Fibroblast of villous mesenchyme (primary cell): ENCODE measurements at regions not wholly inside any gene's neighbourhood (a gene's known extent, or its start where the extent isn't known, plus 50 kb on each side); places are given as distances from the start of the nearest gene placed in this dataset.

Experiments used
- DNase-seq: peaks from one replicate; pipeline ENCODE4 v3.0.0-alpha.2; 2010; ENCODE audit warnings: low read depth
- H3K4me3 ChIP-seq: 2 replicates; pipeline ENCODE4 v1.5.1; 2011; ENCODE audit warnings: low read depth, mild to moderate bottlenecking, low read length
- CTCF ChIP-seq: IDR thresholded peaks from 2 replicates; pipeline ENCODE4 v1.5.1; 2012; ENCODE audit warnings: low read depth, mild to moderate bottlenecking, low read length; ENCODE audit not compliant: insufficient read depth

GRCh38 chr3:95356764-95357501 is 1294.1 kb downstream of the NSUN3 start:
- no peak overlapping the region for H3K4me3 ChIP-seq
- TF ChIP-seq CTCF, result no peak
- no peak for DNase-seq

- no peak overlapping the region for H3K4me3 ChIP-seq
- no peak for DNase-seq
- no peak for TF ChIP-seq CTCF
Observed at GRCh38 chr3:95387242-95388021, 1324.6 kb downstream of the NSUN3 start.

DNA sequence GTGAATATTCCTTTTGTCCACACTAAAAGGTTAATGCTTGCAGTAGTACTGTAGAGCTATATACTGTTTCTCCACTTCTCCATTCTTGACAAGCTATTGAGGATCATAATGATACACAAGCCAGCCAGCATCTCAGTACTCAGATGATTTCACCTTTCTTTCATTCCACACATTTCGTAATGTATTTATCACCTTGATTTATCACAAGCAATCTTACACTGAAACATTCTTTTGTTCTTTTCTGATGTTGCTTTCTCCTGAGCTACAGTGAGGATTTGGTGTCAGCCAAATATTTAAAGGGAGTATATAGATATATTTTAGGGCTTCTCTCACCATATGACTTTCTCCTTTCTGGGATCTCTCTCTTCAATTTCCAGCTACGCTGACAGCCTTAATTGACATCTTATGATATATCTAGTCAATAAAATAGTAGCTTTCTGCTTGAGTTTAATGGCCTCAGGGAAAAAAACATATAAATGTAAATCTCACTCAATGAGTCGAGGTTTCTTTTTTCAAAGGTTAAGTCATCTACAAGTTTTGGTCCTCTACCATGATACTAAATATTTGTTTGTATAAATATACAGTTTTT is 1327.0 kb downstream of the NSUN3 start:
- DNase-seq, result no peak
- no peak overlapping the region for H3K4me3 ChIP-seq
- TF ChIP-seq CTCF, result no peak

GRCh38 chr3:95394286-95394685 is 1331.4 kb downstream of the NSUN3 start:
- no peak overlapping the region for H3K4me3 ChIP-seq
- DNase-seq, result no peak
- TF ChIP-seq CTCF, result no peak

DNA sequence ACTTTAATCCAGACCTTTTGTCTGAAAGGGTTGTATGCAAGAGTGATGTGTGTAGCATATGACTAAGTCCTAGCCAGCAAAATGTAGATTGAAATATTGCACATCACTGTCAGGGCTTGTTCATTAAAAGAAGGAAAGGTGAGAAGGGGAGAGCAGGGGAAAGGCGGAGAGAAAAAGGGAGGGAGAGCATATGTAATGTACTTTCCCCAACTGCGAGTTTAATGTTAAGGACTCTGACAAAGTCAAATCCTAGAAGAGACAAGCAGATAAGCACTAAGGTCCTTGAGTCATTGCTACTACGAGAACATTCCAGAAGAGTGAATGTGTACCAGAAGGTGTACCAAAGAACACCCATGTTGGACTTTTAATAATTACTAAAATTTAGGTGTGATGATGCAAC is 1336.7 kb downstream of the NSUN3 start:
- no peak overlapping the region for H3K4me3 ChIP-seq
- no peak for DNase-seq
- no peak for TF ChIP-seq CTCF

DNA sequence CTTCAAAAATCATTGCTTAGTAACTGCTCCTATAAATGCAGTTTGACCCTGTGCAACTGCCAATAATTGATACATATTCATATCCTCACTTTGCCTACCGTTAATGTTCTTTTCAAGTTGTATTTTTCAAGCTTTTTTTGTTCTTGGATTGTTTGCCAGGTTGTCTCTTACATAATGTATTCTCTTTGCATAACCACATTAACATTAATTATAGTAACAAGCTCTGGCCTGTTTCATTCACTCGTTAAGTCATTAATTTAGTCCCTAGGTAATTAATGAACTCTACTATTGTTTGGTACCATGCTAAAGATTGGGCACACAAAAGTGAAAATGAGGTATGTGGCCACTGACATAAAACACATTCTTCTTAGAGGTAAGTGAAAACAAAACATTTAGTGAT is 1338.8 kb downstream of the NSUN3 start:
- no peak for DNase-seq
- H3K4me3 ChIP-seq, result no peak overlapping the region
- no peak for TF ChIP-seq CTCF
